ENCODE measurements at regions not wholly inside any gene's neighbourhood (a gene's known extent, or its start where the extent isn't known, plus 50 kb on each side); places are given as distances from the start of the nearest gene placed in this dataset.

DNA sequence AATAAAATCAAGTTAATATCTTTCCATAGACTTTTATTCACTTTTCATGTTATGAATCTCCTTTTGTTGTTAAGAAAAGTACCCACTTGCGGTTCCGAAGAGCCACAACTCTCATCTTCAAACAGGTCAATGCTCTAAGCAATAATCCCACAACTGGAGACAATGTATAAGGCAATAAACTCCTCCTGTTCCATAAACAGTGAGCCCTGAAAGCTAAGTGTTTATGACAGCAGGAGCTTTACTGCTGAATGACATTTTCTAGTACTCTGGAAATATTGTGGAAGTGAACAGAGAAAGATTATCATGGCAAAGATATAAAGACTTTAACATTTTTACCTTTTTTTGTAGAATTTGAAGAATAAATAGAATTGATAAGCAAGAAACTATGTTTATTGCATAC is 213.5 kb upstream of the MBL2 start:
- TF ChIP-seq CTCF (conservative IDR thresholded peaks at IDR 0.05) (no peak), EZH2 (IDR thresholded peaks at IDR 0.05; ENCODE audit: low read depth) (no peak)
